DMS153 treated with DMSO at 0.1 percent for 48 hours (cell line): ENCODE measurements at regions not wholly inside any gene's neighbourhood (a gene's known extent, or its start where the extent isn't known, plus 50 kb on each side); places are given as distances from the start of the nearest gene placed in this dataset.

Experiments
- DNase-seq: peaks from one replicate; lab custom pipeline; 2025; ENCODE audit not compliant: unreplicated experiment; lab: John Stamatoyannopoulos, UW

DNA sequence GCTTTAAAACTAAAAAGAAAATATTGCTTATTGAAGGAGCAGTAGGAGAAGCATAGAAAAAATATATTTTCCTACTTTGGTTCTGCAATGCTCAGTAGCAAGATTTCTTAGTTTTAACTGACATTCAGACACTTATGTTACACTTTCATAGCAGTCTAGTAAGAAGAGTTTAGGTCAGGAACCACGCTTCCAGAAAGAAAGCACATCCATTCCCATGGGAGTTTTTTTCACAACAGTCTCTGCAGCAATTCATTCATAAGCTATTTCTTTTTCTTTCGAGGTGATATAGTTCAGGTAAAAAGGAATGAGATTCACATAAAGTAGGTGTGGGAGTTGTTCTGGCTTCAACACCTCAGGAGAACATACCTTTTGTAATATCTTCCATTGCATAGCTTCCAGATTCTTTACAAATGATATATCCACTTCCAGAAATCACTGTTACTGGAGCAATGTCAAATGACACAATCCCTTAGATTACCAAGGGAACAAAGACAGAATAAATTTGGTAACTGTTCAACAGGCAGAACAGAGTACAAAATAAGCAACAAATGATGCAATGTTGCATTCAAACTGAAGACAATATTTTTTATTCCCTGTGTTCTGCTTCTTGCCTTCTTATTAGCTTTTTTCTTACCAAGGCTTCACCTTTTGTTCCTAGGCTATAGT, 95.2 kb upstream of the GULP1 start:
- DNase-seq, result no peak

DNA sequence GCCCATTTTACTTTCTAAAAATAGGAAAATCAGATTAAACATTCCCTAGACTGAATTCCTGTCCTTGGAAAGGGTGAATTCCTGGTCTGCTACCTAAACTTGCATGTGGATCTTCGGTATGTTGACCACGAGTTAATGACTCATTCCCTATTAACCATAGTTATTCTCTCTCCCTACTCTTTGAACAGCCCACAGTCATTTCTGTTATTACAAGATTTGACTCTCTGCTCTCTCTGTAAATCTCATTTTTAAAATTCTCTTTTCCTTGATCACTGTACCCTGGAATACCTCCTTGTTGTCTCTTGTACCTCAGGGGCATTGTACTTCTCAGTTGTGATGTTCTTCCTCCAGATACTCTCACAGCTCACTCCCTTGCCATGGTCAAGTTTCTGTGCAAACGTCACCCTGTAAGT, 92.0 kb upstream of the GULP1 start:
- DNase-seq, result no peak

DNA sequence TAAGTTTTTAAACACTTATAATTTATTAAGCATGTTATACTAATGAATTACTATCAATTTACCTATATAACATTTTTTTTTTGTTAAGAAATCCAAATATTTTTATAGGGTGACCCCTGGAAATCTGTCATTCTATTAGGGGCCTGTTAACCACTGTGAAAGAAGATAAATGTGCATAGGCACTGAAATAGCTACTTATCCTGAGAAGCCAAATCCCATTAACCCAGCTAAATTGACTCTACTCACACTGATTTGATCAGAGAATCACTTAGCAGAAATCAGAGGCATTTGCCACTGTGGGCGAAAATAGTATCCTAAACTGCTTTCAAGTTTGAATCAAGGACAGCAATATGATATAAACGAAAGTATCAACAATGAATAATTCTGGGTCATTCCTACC, 90.0 kb upstream of the GULP1 start:
- DNase-seq, result no peak

DNA sequence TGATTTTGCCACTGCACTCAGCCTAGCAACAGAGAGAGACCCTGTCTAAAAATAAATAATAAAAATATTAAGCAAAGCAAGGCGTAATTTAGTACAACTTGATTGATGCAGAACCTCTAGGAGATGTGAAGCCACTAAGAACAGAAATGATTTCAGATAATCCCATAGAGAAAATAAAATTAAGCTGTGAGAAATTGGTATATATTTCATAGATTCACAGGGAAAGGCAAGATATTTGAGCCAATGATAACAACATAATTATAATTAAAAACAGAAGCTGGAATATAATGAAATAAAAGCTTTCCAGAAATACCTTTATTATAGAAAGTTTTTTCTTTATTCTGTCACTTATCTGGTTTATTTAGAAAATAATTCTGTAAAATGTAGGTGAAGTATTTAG, 88.9 kb upstream of the GULP1 start:
- no peak for DNase-seq

DNA sequence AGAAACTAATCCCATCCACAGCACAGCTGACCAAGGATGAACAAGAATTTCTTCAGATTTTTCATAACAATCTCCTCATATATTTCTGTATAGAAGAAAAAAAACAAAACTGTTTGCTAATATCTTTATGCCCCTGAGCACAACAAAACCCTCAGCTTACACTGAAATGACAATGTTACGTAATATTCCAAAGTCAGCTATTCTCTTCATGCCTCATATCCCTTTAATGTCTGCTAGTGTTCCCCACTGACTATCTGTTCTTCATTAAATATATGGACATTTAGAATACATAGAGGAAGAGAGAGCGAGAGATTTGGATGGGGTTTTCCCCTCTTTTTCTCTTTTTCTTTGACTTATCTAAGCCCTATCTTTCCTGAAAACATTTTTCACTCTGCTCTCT, 87.9 kb upstream of the GULP1 start:
- DNase-seq, result no peak

DNA sequence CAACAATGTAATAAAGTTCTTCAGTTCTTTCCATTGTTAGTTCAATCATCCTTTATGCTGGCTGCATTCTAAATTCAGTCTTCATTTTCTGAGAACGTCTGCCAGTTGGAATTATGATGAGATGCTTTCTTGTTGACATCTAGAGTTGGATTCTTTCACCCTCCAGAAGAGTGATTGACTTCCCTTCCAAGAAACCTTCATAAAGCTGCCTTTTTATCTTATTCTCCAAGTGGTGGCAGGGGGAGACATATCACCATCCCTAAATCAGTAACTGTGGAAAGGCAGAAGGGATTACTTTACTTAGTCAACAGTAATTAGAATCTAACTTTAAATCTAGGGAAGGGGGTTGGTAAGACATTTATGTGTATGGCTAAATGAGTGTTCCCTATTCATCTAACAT, 86.8 kb upstream of the GULP1 start:
- no peak for DNase-seq

DNA sequence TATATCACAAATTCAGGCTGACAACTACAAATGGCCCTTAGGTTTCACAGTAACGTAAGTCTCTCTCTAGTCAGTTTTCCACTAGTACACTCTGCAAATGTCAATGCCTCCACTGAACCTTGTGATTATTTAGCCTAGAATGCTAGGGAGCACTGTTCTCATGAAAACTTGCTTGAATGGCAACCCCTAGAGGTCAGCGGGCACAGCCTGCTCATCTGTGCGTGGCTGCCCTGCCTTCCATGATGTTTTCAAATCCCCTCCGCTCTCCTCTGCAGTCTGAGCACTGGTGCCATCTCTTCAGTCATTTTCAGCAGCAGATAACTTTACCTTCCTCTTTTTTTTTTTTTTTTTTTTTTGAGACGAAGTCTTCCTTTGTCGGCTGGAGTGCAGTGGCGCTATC, 84.1 kb upstream of the GULP1 start:
- DNase-seq, result no peak

DNA sequence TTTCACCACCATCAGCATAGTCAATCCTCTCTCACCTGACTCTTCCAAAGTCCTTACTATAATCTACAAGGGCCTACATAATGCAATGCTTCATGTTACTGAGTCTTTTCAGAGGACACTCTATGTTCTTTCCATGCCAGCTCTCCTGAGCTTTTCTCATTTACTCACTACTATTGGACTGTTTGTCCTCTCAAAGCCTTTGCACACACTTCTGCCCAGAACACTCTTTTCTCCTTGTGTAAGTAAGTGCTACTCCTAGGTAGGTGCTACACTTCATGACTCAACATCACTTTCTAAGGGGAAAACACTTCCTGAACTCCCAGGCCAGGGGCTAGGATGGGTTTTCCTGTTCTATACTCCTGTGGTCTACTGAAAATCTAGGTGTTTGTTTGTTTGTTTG, 82.5 kb upstream of the GULP1 start:
- no peak for DNase-seq

DNA sequence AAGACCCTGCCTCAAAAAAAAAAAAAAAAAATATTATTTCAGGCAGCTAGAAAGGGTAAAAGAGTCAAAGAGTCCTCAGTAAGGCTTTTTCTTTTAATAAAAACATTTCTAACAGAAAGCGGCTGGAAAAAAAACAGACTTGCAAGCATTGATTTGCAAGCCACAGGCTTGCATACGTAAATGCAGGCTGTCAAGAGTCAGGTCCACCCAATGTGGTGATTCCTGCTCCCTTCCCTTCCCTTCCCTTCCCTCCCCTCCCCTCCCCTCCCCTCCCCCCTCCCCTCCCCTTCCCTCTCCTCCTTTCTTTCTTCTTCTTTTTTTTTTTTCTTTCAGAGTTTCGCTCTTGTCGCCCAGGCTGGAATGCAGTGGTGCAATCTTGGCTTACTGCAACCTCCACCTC, 74.4 kb upstream of the GULP1 start:
- no peak for DNase-seq

DNA sequence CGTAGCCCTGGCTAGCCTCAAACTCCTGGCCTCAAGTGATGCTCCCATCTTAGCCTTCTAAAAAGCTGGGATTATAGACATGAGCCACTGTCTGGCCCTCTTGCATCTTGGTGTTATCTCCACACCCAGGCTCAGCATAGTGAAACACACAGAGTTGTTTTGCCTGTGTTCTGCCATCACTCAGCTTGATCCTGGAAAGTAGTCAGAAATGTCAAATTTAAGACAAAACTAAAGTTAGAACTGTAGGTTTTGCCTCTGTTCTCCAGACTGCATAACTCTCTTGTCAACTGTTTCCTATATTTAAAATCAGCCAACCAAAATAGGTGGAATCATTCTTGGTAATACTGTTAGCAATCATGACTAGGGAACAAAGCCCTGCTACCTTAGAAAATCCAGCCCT, 72.1 kb upstream of the GULP1 start:
- no peak for DNase-seq

DNA sequence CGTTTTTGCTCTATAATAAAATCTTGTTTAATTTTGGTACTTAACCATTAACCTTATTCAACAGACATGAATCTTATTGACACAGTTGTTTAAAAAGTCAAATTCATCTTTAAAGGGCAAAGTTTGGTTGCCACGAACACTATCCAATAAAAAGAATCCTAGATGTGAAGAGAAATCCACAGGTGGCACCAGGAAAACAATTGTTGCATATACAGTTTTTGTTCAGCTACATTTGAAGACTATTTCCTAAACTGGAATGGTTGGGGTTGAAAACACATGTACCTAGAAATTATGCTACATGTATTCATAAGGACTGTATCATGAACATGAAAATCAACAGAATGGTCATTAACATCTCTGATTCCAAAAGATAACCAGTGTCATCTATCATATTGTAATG, 71.1 kb upstream of the GULP1 start:
- DNase-seq, result no peak

DNA sequence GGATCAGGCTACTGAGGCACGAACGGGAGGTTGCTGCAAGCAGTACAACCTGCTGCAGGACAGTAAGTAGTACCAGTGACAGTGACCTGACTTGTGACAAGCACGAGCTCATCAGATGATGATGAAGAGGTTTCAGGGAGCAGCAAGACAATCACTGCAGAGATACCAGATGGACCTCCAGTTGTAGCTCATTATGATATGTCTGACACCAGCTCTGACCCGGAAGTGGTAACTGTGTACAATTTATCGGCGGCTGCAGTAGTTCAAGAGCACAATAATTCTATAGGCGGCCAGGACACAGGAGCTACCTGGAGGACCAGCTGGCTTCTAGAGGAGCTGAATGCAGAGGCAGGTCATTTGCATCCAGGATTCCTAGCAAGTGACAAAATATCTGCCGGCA, 64.0 kb upstream of the GULP1 start:
- no peak for DNase-seq

DNA sequence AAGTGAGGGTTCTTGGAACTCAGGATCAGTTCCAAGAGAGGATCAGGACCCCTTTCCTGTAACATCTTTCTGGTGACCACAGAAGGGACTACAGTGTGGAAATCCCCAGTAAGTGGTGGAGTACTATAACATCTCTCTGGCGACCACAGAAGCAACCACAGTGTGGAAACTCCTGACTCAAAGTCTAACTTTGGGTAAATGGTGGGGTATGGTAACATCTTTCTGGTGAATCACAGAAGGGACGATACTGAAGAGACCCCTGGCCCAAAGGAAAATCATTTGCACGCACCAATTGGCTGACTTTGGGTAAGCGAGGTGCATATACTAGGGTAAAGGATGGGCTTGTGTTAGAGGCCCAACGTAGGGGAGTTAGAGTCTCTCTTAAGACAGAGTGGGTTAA, 56.3 kb upstream of the GULP1 start:
- no peak for DNase-seq

DNA sequence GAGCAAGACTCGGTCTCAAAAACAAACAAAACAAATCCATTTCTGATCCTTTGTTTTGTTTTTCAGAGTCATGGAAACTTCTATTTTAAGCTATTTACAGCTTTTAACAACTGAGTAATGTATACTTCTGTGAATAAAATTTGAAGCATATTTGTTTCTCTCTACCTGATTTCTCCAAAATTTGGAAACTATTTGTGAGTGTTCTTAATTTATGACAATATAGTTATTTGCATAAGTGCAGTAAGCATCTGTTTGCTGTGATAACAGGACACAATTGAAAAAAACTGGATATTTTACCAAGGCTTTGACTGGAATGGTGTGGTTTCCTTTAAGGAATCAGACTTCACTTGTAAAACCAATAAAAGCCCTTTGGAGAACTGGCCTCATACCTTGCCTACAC, 53.3 kb upstream of the GULP1 start:
- no peak for DNase-seq
